NT2/D1 (cell line): ENCODE measurements at regions not wholly inside any gene's neighbourhood (a gene's known extent, or its start where the extent isn't known, plus 50 kb on each side); places are given as distances from the start of the nearest gene placed in this dataset.

Experiments used
- DNase-seq: peaks from one replicate; pipeline ENCODE4 v3.0.0-alpha.2; 2011; ENCODE audit warnings: low read depth, low spot score
- H3K27me3 ChIP-seq: 2 replicates; pipeline ENCODE4 v1.6.0; 2011; ENCODE audit warnings: mild to moderate bottlenecking; ENCODE audit not compliant: insufficient read length, insufficient read depth
- H3K36me3 ChIP-seq: 2 replicates; pipeline ENCODE4 v1.6.1; 2011; ENCODE audit warnings: mild to moderate bottlenecking, low read length, mixed read lengths; ENCODE audit not compliant: insufficient read depth, insufficient read length
- H3K4me1 ChIP-seq: 2 replicates; pipeline ENCODE4 v1.5.1; 2011; ENCODE audit not compliant: insufficient read depth, insufficient read length
- H3K4me3 ChIP-seq: 2 replicates; pipeline ENCODE4 v1.5.1; 2011; ENCODE audit warnings: low read depth; ENCODE audit not compliant: insufficient read length
- H3K9ac ChIP-seq: 2 replicates; pipeline ENCODE4 v1.6.0; 2011; ENCODE audit warnings: low read depth; ENCODE audit not compliant: insufficient read length
- H3K9me3 ChIP-seq: 2 replicates; pipeline ENCODE4 v1.5.1; 2011; ENCODE audit warnings: mild to moderate bottlenecking, low read length; ENCODE audit not compliant: insufficient read depth
- SUZ12 ChIP-seq: IDR thresholded peaks from 2 replicates; pipeline ENCODE4 v1.6.1; 2011; ENCODE audit not compliant: insufficient read length, insufficient read depth; ENCODE audit errors: extremely low read depth
- YY1 ChIP-seq: IDR thresholded peaks from 2 replicates; pipeline ENCODE4 v1.6.1; 2011; ENCODE audit not compliant: insufficient read length, insufficient read depth
- ZNF274 ChIP-seq: IDR thresholded peaks from 2 replicates; pipeline ENCODE4 v1.6.1; 2011; ENCODE audit warnings: mild to moderate bottlenecking, low read depth, low read length

DNA sequence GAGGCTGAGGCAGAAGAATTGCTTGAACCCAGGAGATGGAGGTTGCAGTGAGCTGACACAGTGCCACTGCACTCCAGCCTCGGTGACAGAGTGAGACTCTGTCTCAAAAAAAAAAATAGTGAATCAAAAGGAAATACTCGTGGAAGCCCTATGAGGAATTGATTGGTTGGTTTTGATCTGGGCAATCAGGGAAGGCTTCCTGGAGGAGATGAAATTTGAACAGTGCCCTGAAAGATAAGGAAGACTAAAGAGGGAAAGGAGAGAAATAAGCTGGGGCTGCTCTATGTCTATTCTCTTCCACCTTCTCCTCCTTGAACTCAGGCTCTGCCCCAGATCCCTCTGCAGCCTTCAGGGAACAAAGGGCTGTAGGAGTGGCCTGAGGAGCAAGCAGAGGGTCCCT, 54.1 kb downstream of the IRF2BPL start:
- no peaks in the 10 kb centered on the region for H3K36me3 ChIP-seq
- DNase-seq, result no peak
- H3K4me1 ChIP-seq, result peaks cover 20% of the 10 kb centered on the region
- no peak overlapping the region for H3K9ac ChIP-seq
- no peaks in the 10 kb centered on the region for H3K9me3 ChIP-seq
- no peak for TF ChIP-seq SUZ12
- TF ChIP-seq ZNF274, result no peak
- no peak for TF ChIP-seq YY1
- no peaks in the 10 kb centered on the region for H3K27me3 ChIP-seq
- no peak overlapping the region for H3K4me3 ChIP-seq

DNA sequence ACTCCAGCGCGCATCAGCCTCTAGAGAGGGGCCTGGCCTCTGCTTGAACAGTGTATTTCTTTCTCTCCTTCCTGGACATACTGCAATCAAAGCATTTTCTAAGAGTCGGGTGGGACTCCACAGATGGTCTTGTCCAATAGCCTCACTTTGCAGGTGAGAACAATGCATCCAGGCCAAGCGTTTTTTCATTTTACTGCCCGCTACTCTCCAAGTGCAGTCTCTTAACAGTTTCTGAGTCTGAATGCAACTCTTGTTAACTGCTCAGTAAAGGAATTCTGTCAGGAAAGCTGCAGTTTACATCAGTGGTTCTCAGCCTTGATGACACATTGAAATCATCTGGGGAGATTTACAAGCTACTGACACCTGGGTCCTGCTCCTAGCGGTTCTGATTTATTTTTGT, 57.0 kb downstream of the IRF2BPL start:
- TF ChIP-seq SUZ12 (no peak), YY1 (no peak), ZNF274 (no peak)
- no peaks in the 10 kb centered on the region for H3K36me3 ChIP-seq
- H3K4me1 ChIP-seq, result peaks cover 16% of the 10 kb centered on the region
- H3K9me3 ChIP-seq, result no peaks in the 10 kb centered on the region
- H3K4me3 ChIP-seq, result no peak overlapping the region
- no peak for DNase-seq
- H3K9ac ChIP-seq, result no peak overlapping the region
- no peaks in the 10 kb centered on the region for H3K27me3 ChIP-seq

DNA sequence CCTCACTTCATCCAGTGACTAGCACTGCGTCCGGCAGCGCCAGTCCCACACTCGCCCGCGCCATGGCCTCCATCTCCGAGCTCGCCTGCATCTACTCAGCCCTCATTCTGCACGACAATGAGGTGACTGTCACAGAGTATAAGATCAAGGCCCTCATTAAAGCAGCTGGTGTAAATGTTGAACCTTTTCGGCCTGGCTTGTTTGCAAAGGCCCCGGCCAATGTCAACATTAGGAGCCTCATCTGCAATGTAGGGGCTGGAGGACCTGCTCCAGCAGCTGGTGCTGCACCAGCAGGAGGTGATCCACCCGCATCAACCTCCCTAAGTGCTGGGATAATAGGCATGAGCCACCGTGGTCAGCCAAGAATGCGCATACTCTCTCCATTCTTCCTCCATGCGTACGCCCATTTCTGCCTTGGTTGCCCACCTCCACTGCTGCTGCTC, 59.9 kb downstream of the IRF2BPL start:
- Histone ChIP-seq H3K4me1 (peaks cover 19% of the 10 kb centered on the region), H3K4me3 (no peak overlapping the region), H3K36me3 (no peaks in the 10 kb centered on the region), H3K9ac (no peak overlapping the region), H3K27me3 (peaks cover 3% of the 10 kb centered on the region), H3K9me3 (no peaks in the 10 kb centered on the region)
- TF ChIP-seq SUZ12, result no peak
- DNase-seq, result peak; percentile 85

DNA sequence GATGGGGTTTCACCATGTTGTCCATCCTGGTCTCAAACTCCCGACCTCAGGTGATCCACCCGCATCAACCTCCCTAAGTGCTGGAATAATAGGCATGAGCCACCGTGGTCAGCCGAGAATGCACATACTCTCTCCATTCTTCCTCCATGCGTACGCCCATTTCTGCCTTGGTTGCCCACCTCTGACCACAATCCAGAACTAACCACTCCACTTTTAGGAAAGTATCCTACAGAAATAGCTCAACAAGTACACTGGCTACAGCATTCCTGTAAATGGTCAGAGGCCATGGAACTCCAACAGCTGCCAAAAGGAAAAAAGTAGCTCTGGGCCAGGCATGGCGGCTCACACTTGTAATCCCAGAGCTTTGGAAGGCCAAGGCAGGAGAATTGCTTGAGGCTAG, 60.7 kb downstream of the IRF2BPL start:
- Histone ChIP-seq H3K27me3 (peaks cover 3% of the 10 kb centered on the region), H3K4me1 (peaks cover 19% of the 10 kb centered on the region), H3K9ac (no peak overlapping the region), H3K4me3 (no peak overlapping the region), H3K9me3 (no peaks in the 10 kb centered on the region), H3K36me3 (no peaks in the 10 kb centered on the region)
- TF ChIP-seq ZNF274, result no peak
- TF ChIP-seq YY1, result no peak
- no peak for TF ChIP-seq SUZ12
- no peak for DNase-seq

DNA sequence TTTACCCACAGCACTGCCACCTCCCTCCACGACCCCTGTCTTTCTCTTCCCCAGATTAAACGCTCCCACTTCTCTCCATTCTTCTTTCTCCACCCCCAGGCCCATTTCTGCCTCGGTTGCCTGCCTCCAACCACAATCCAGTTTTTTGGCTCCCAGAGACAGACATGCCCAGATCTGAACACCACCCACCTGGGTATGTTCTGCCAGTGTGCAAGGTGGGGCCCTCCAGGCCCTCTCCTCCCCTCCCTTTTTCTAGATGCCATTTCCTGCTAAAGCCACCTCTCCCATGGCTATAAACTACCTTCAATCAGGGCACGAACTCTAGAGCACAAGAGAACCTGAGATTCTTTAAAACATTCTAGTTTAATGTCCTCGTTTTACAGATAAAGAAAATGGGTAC, 63.3 kb downstream of the IRF2BPL start:
- H3K9me3 ChIP-seq, result no peaks in the 10 kb centered on the region
- peaks cover 13% of the 10 kb centered on the region for H3K4me1 ChIP-seq
- H3K9ac ChIP-seq, result peak overlapping the region; percentile 52
- peaks cover 4% of the 10 kb centered on the region for H3K27me3 ChIP-seq
- H3K36me3 ChIP-seq, result no peaks in the 10 kb centered on the region
- TF ChIP-seq YY1 (no peak), ZNF274 (no peak), SUZ12 (no peak)
- DNase-seq, result no peak
- H3K4me3 ChIP-seq, result no peak overlapping the region

DNA sequence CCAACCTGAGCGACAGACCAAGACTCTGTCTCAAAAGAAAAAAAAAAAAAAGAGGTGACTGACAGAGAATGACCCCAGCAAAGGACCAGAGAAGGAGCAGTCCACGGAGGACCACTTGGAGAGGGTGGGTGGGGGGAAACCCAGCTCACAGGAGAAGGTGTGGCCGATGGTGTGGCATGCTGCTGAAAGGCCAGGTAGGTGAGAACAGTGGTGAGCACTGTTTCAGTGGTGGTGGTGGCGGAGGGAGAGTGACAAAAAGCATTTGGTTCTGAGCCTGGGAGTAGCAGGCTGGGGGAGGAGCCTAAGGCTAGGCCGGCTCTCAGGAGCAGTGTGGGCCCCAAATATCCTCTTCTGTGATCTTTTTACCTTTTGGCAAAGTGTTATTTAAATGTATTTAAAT, 63.8 kb downstream of the IRF2BPL start:
- TF ChIP-seq SUZ12, result no peak
- peaks cover 6% of the 10 kb centered on the region for H3K27me3 ChIP-seq
- H3K4me3 ChIP-seq, result no peak overlapping the region
- no peak for DNase-seq
- no peaks in the 10 kb centered on the region for H3K9me3 ChIP-seq
- H3K9ac ChIP-seq, result peak overlapping the region; percentile 13
- peaks cover 13% of the 10 kb centered on the region for H3K4me1 ChIP-seq
- H3K36me3 ChIP-seq, result no peaks in the 10 kb centered on the region

DNA sequence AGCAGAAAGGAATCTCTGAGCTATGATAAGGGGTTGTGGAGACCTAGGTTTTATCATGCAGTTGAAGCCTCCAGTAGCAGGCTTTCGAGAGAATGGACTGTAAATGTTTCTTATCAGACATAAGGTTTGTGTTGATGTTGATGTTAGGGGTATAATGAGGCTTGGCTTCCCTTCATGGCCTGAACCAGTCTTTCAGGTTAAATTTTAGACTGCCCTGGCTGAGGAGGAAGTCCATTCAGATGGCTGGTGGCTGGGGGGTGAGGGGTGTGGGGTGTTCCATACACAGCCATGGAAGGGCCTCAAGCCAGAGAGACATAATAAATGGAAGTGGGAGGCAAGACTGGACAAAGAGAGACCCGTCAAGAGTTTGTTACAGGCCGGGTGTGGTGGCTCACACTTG, 65.1 kb downstream of the IRF2BPL start:
- Histone ChIP-seq H3K9me3 (no peaks in the 10 kb centered on the region), H3K4me3 (no peak overlapping the region), H3K27me3 (peaks cover 12% of the 10 kb centered on the region), H3K9ac (no peak overlapping the region), H3K36me3 (no peaks in the 10 kb centered on the region), H3K4me1 (peaks cover 20% of the 10 kb centered on the region)
- no peak for DNase-seq
- TF ChIP-seq SUZ12 (no peak), YY1 (no peak), ZNF274 (no peak)

DNA sequence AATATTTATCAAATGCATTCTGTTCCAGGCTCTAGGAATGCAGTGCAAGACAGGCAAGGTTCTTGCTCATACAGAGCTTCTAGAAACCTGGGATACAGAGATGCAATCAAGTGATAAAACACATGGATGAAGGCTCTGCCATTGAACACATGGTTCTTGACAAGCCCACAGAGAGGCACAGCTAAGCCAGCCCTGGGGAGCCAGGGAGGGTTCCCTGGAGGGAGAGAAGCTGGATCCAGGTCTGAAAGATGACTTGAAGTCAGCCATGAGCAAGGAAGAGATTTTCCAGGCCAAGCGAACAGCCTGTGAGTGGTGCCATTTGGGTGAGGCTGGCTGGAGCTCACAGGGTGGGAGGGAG, 66.2 kb downstream of the IRF2BPL start:
- no peaks in the 10 kb centered on the region for H3K9me3 ChIP-seq
- no peak for TF ChIP-seq ZNF274
- TF ChIP-seq YY1, result no peak
- TF ChIP-seq SUZ12, result no peak
- H3K4me1 ChIP-seq, result peaks cover 22% of the 10 kb centered on the region
- H3K27me3 ChIP-seq, result peaks cover 12% of the 10 kb centered on the region
- peak overlapping the region; percentile 5 for H3K4me3 ChIP-seq
- H3K9ac ChIP-seq, result peak overlapping the region; percentile 47
- H3K36me3 ChIP-seq, result no peaks in the 10 kb centered on the region
- no peak for DNase-seq
